GM18499 (cell line): ENCODE measurements at regions not wholly inside any gene's neighbourhood (a gene's known extent, or its start where the extent isn't known, plus 50 kb on each side); places are given as distances from the start of the nearest gene placed in this dataset.

Experiments
- ATAC-seq: cut with Tn5 transposase; IDR thresholded peaks from one replicate; pipeline ENCODE4 v1.9.1; 2021; ENCODE audit warnings: moderate number of reproducible peaks; ENCODE audit not compliant: insufficient read depth, unreplicated experiment

DNA sequence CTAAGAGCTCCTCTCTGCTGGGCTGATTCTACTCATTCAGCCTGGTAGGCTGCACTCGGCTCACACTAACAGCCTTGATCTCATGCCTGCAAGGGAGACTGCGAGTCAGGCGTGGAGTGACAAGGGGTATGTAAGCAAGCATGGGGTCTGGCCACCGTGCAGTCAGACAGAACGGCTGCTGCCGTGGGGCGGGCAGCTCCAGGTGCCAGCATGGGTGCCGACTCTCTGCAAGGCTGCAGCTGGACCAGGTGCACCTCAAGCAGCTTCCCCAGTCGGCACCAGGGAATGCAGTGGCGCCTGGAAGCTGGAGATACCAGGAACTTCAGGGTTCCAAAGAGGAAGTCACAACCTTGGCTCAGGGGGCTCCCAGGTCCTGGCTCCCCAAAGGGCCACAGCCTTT lies 892.3 kb downstream of the OLFM4 start:
- ATAC-seq = no peak

DNA sequence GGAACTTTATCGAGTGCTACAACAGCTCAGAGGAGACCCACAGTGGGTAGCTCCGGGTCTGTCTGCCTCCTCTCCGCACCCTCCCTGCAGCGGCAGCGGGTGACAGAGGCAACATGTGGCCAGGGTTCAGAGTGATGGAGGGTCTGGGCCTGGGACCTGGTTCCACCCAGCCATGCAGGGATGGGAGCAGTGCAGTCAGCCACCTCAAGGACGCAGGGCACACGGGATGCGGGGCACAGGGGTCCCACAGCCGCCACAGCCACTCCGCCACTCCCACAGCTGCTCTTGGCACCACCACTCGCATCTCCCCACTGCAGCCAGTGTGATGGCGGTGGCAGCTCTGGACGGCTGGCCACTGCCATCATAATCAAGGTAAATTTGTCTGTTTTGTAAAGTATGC lies 892.9 kb downstream of the OLFM4 start:
- no peak for ATAC-seq

- no peak for ATAC-seq
These were observed 913.1 kb downstream of the OLFM4 start for GRCh38 chr13:53941588-53942190.

- ATAC-seq = no peak
These were observed 917.9 kb downstream of the OLFM4 start for GRCh38 chr13:53946500-53946899.

- no peak for ATAC-seq
These were observed 924.6 kb downstream of the OLFM4 start for GRCh38 chr13:53953183-53953582.
